ENCODE measurements at regions not wholly inside any gene's neighbourhood (a gene's known extent, or its start where the extent isn't known, plus 50 kb on each side); places are given as distances from the start of the nearest gene placed in this dataset.
"Not testable (repeated sequence)": the region's sequence is repeated elsewhere in the genome, so short reads cannot be mapped to it uniquely, and the experiment has no call there.

DNA sequence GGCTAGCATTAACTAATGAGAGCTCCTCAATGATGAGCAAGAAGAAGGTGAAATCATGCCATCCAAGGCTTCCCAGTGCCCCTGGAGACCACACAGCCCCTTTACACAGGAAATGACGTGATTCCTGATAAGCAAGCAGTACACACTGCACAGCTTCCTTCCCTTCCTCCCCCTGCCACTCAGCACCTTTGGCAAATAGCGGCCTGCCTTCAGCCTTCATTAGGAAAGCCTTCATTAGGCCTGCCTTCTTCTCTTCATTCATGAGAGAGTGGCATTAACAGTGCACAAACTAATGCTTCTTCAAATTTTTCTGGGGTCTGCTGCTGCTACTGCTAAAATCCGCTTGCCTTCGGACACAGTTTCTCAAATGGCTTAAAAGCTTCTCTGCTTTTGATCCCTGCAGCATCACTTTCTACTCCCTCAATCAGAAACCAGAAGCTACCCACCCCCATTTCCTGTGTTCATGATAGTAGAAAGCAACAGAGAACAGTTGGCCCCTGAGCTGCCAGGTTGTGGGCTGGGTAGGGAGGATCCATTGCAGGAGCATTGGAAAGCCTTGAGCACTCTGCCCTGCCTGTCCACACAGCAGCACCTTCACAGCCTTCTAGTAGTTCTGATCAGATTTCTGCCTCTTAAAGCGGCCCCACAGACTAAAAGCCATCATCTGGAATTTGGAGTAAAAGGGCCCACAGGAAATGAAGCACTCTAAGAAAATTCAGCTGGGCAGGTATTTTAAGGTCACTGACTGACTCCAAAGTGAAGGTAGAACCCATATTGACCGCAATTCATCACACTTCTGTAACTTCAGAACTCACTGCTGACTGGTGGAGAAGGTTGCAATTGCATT lies 103.8 kb upstream of the ETV6 start:
- H3K4me3 ChIP-seq (ENCODE audit: low read length), result no peak overlapping the region
- no peaks in the 10 kb centered on the region for H3K27me3 ChIP-seq (ENCODE audit: low read length)
- H2AFZ ChIP-seq (ENCODE audit: low read length), result no peak overlapping the region
- no peaks in the 10 kb centered on the region for H3K79me2 ChIP-seq (ENCODE audit: low read length)
- no peaks in the 10 kb centered on the region for H3K36me3 ChIP-seq (ENCODE audit: low read depth, low read length)
- intact Hi-C loops (cut with micrococcal nuclease), result no loop called here
- no peaks in the 10 kb centered on the region for H3K9me2 ChIP-seq (replicated peaks; ENCODE audit: low read length)
- H3K27ac ChIP-seq (ENCODE audit: low read length), result no peak overlapping the region
- POLR2A ChIA-PET (ENCODE audit: unreplicated experiment), result no interaction called here
- no peaks in the 10 kb centered on the region for H3F3A ChIP-seq (ENCODE audit: low read length, unreplicated experiment)
- peaks cover 14% of the 10 kb centered on the region for H3K4me1 ChIP-seq (ENCODE audit: insufficient read depth, low read length)
- no peak overlapping the region for H3K4me2 ChIP-seq (ENCODE audit: low read length)
- H4K20me1 ChIP-seq (ENCODE audit: low read length), result no peaks in the 10 kb centered on the region
- no peak overlapping the region for H3K9ac ChIP-seq (ENCODE audit: low read length)
- CTCF ChIA-PET, result interaction anchor here (0.6 kb wide), 2 partner anchors 34 to 110 kb away, joined by 3 to 6 read pairs; no protein-coding TSS in a partner anchor
- no peaks in the 10 kb centered on the region for H3K9me3 ChIP-seq (ENCODE audit: low read length)
- BruUV-seq (replicated peaks), result no TSS peak
- ATAC-seq (no peak), DNase-seq (no peak)
- TF ChIP-seq EZH2 (IDR thresholded peaks at IDR 0.05; ENCODE audit: low read length, unreplicated experiment), result no peak
- TF ChIP-seq, protein P1, sequence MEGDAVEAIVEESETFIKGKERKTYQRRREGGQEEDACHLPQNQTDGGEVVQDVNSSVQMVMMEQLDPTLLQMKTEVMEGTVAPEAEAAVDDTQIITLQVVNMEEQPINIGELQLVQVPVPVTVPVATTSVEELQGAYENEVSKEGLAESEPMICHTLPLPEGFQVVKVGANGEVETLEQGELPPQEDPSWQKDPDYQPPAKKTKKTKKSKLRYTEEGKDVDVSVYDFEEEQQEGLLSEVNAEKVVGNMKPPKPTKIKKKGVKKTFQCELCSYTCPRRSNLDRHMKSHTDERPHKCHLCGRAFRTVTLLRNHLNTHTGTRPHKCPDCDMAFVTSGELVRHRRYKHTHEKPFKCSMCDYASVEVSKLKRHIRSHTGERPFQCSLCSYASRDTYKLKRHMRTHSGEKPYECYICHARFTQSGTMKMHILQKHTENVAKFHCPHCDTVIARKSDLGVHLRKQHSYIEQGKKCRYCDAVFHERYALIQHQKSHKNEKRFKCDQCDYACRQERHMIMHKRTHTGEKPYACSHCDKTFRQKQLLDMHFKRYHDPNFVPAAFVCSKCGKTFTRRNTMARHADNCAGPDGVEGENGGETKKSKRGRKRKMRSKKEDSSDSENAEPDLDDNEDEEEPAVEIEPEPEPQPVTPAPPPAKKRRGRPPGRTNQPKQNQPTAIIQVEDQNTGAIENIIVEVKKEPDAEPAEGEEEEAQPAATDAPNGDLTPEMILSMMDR (conservative IDR thresholded peaks at IDR 0.05; ENCODE audit: low read depth, low read length), result no peak
- no peak for TF ChIP-seq EZH2phosphoT487 (IDR thresholded peaks at IDR 0.05; ENCODE audit: borderline replicate concordance, low read length)

DNA sequence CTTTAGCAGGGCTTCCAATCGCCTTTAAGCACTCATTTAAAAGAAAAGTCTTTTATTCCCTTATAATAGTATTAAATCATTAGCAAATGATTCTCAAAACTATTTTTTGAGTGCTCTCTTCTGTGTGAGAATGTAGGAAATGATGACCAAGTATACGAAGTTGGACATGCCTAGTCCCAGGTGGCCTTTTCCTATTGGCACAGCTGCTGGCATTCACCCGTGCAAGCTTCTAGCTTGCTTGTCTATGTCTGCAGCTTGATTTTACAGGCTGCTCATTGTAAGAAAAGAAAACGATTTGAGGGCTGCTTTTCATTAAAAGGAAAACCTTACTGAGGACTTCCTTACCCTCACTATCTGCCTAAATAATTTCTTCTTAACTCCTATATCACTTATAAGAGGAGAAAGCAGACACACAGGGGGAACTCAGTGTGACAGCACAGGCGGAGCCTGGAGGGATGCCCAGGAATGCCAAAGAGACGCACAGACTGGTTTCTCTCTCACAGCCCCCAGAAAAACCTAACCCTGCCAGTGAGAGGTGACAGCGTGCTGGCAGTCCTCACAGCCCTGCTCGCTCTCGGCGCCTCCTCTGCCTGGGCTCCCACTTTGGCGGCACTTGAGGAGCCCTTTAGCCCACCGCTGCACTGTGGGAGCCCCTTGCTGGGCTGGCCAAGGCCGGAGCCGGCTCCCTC lies 102.7 kb upstream of the ETV6 start:
- Histone ChIP-seq H3K4me1 (ENCODE audit: insufficient read depth, low read length) (peaks cover 14% of the 10 kb centered on the region), H3K4me3 (ENCODE audit: low read length) (peak overlapping the region; percentile 50; the same call in 1 of the 2 replicates), H2AFZ (ENCODE audit: low read length) (peak overlapping the region; percentile 55), H3K4me2 (ENCODE audit: low read length) (peak overlapping the region; percentile 78)
- peak; percentile 16 for DNase-seq
- BruUV-seq (replicated peaks); intact Hi-C loops (cut with micrococcal nuclease); H3K36me3 ChIP-seq (ENCODE audit: low read depth, low read length); H3K9ac ChIP-seq (ENCODE audit: low read length); H4K20me1 ChIP-seq (ENCODE audit: low read length); H3K27me3 ChIP-seq (ENCODE audit: low read length); H3K27ac ChIP-seq (ENCODE audit: low read length); H3K9me3 ChIP-seq (ENCODE audit: low read length); H3K79me2 ChIP-seq (ENCODE audit: low read length); H3K9me2 ChIP-seq (replicated peaks; ENCODE audit: low read length); H3F3A ChIP-seq (ENCODE audit: low read length, unreplicated experiment); POLR2A ChIA-PET (ENCODE audit: unreplicated experiment): not testable (repeated sequence)
- ATAC-seq, result peak; percentile 64
- CTCF ChIA-PET, result interaction anchor here (0.6 to 0.7 kb wide), 2 partner anchors 111 to 1065 kb away, joined by 3 read pairs; no protein-coding TSS in a partner anchor

DNA sequence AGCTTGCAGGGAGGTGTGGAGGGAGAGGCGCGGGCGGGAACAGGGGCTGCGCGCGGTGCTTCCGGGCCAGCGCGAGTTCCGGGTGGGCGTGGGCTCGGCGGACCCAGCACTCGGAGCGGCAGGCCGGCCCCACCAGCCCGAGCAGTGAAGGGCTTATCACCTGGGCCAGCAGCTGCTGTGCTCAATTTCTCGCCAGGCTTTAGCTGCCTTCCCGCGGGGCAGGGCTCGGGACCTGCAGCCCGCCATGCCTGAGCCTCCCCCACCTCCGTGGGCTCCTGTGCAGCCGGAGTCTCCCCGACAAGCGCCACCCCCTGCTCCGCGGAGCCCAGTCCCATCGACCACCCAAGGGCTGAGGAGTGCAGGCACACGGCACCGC lies 102.2 kb upstream of the ETV6 start:
- not testable (repeated sequence) for DNase-seq

More for the DNA sequence above, 102.2 kb upstream of the ETV6 start:
- intact Hi-C loops (cut with micrococcal nuclease); POLR2A ChIA-PET (ENCODE audit: unreplicated experiment); CTCF ChIA-PET; H3K9me3 ChIP-seq (ENCODE audit: low read length); H3K27ac ChIP-seq (ENCODE audit: low read length); H3K79me2 ChIP-seq (ENCODE audit: low read length); BruUV-seq (replicated peaks); H4K20me1 ChIP-seq (ENCODE audit: low read length); H3K27me3 ChIP-seq (ENCODE audit: low read length); H3K9me2 ChIP-seq (replicated peaks; ENCODE audit: low read length); H3F3A ChIP-seq (ENCODE audit: low read length, unreplicated experiment); H3K9ac ChIP-seq (ENCODE audit: low read length); H3K36me3 ChIP-seq (ENCODE audit: low read depth, low read length): not testable (repeated sequence)
- peak overlapping the region; percentile 50; the same call in 1 of the 2 replicates for H3K4me3 ChIP-seq (ENCODE audit: low read length)
- peak overlapping the region; percentile 55 for H2AFZ ChIP-seq (ENCODE audit: low read length)
- peaks cover 14% of the 10 kb centered on the region for H3K4me1 ChIP-seq (ENCODE audit: insufficient read depth, low read length)
- peak overlapping the region; percentile 78; the same call in 1 of the 2 replicates for H3K4me2 ChIP-seq (ENCODE audit: low read length)
- ATAC-seq, result peak; percentile 41
